ENCODE measurements at regions not wholly inside any gene's neighbourhood (a gene's known extent, or its start where the extent isn't known, plus 50 kb on each side); places are given as distances from the start of the nearest gene placed in this dataset.

DNA sequence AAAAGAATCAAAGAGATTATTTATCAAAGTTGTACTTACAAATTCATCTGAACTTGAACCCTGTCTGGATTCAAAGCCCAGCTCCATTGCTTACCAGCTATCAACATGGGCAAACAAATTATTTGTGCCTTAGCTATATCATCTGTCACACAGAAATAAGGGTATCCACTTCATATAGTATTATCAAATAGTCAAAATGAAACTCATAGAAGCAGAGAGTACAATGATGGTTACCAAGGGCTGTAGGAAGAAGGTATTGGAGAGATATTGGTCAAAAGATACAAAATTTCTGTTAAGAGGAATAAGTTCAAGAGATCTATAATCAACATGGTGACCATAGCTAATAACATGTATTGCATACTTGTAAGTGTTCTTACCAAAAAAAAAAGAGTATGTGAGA is 87.8 kb upstream of the CCDC28A start:
- no TSS peak for BruUV-seq (replicated peaks)
- peaks cover 6% of the 10 kb centered on the region for H3K36me3 Mint-ChIP-seq (ENCODE audit: insufficient read depth, unreplicated experiment)
- DNase-seq, result no peak
- CTCF ChIA-PET, result interaction anchor here (0.5 kb wide), 1 partner anchor 46 kb away, joined by 5 read pairs; no protein-coding TSS in a partner anchor
- no peak overlapping the region for H3K27ac Mint-ChIP-seq (ENCODE audit: unreplicated experiment)
- H3K4me1 Mint-ChIP-seq (ENCODE audit: low read depth, unreplicated experiment), result no peaks in the 10 kb centered on the region
- intact Hi-C loops (cut with micrococcal nuclease; ENCODE audit: unreplicated experiment), result no loop called here
- no peaks in the 10 kb centered on the region for H3K9me3 Mint-ChIP-seq (ENCODE audit: low read depth, unreplicated experiment)
- TF ChIP-seq CTCF (IDR thresholded peaks at IDR 0.05; ENCODE audit: unreplicated experiment), result no peak
- no peak overlapping the region for H3K4me3 Mint-ChIP-seq (ENCODE audit: low read depth, unreplicated experiment)
- H3K27me3 Mint-ChIP-seq (ENCODE audit: unreplicated experiment), result no peaks in the 10 kb centered on the region

GRCh38 chr6:138688580-138688979 is 85.0 kb upstream of the CCDC28A start:
- intact Hi-C loops (cut with micrococcal nuclease; ENCODE audit: unreplicated experiment), result no loop called here
- Mint-ChIP-seq H3K9me3 (ENCODE audit: low read depth, unreplicated experiment) (no peaks in the 10 kb centered on the region), H3K27me3 (ENCODE audit: unreplicated experiment) (no peaks in the 10 kb centered on the region), H3K4me3 (ENCODE audit: low read depth, unreplicated experiment) (no peak overlapping the region), H3K4me1 (ENCODE audit: low read depth, unreplicated experiment) (no peaks in the 10 kb centered on the region), H3K36me3 (ENCODE audit: insufficient read depth, unreplicated experiment) (peaks cover 12% of the 10 kb centered on the region), H3K27ac (ENCODE audit: unreplicated experiment) (no peak overlapping the region)
- no peak for TF ChIP-seq CTCF (IDR thresholded peaks at IDR 0.05; ENCODE audit: unreplicated experiment)
- no peak for DNase-seq
- CTCF ChIA-PET, result no interaction called here
- no TSS peak for BruUV-seq (replicated peaks)

DNA sequence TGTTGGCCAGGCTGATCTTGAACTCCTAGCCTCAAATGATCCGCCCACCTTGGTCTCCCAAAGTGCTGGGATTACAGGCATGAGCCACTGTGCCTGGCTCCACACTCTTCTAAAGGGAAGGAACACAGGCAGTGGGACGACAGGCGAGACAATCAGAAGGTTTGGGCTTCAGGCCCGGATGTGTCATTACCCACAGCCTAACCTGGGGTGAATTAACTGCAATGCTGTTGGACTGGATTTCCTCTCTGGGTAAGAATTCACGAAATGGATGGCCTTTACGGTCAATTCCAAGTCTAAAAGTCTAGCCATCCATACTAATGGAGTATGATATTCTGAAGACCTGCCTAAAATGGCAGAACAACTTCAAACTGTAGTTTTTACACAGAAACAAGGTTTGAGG is 83.7 kb upstream of the CCDC28A start:
- no TSS peak for BruUV-seq (replicated peaks)
- intact Hi-C loops (cut with micrococcal nuclease; ENCODE audit: unreplicated experiment), result loop anchor here (5.0 kb wide), 2 partner anchors 77 to 98 kb away; no protein-coding TSS in a partner anchor
- DNase-seq, result no peak
- no peaks in the 10 kb centered on the region for H3K27me3 Mint-ChIP-seq (ENCODE audit: unreplicated experiment)
- no peaks in the 10 kb centered on the region for H3K4me1 Mint-ChIP-seq (ENCODE audit: low read depth, unreplicated experiment)
- H3K9me3 Mint-ChIP-seq (ENCODE audit: low read depth, unreplicated experiment), result no peaks in the 10 kb centered on the region
- CTCF ChIA-PET, result no interaction called here
- TF ChIP-seq CTCF (IDR thresholded peaks at IDR 0.05; ENCODE audit: unreplicated experiment), result no peak
- no peak overlapping the region for H3K27ac Mint-ChIP-seq (ENCODE audit: unreplicated experiment)
- H3K36me3 Mint-ChIP-seq (ENCODE audit: insufficient read depth, unreplicated experiment), result peaks cover 14% of the 10 kb centered on the region
- H3K4me3 Mint-ChIP-seq (ENCODE audit: low read depth, unreplicated experiment), result no peak overlapping the region

DNA sequence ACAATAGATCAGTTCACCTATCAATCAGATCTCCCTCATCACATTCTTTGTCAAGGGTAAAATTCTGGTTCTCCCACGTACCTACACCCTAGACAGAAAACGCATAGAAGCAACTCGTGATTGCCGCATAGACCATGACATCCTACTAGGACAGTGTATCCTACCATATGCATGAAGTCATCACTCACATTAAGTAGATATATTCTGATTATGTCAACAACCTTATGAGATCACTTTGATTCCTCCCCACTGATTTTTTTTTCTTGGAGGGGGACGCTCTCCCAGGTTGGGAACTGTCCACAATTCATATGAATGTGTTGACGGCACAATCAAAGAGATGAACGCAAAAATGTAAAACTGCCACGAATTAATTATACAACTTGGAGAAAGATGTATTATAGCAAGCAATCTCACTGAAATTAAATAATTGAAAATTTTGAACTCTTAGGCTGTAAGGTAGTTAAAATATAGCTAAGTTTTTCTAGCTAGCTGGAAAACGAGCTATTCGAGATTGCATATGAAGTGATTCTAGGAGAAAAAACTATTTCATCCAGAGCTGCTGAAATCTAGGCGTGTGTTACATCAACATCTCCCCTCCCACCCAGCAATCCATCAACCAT is 82.5 kb upstream of the CCDC28A start:
- CTCF ChIA-PET, result no interaction called here
- intact Hi-C loops (cut with micrococcal nuclease; ENCODE audit: unreplicated experiment), result loop anchor here (5.0 kb wide), 2 partner anchors 76 to 99 kb away; no protein-coding TSS in a partner anchor
- Mint-ChIP-seq H3K36me3 (ENCODE audit: insufficient read depth, unreplicated experiment) (peaks cover 14% of the 10 kb centered on the region), H3K4me3 (ENCODE audit: low read depth, unreplicated experiment) (peak overlapping the region; percentile 96), H3K27me3 (ENCODE audit: unreplicated experiment) (no peaks in the 10 kb centered on the region), H3K9me3 (ENCODE audit: low read depth, unreplicated experiment) (no peaks in the 10 kb centered on the region), H3K27ac (ENCODE audit: unreplicated experiment) (peak overlapping the region; percentile 89), H3K4me1 (ENCODE audit: low read depth, unreplicated experiment) (no peaks in the 10 kb centered on the region)
- no peak for TF ChIP-seq CTCF (IDR thresholded peaks at IDR 0.05; ENCODE audit: unreplicated experiment)
- TSS peak; percentile 46 for BruUV-seq (replicated peaks)
- DNase-seq, result no peak

Data from Calu3 (cell line).